ENCODE measurements at regions not wholly inside any gene's neighbourhood (a gene's known extent, or its start where the extent isn't known, plus 50 kb on each side); places are given as distances from the start of the nearest gene placed in this dataset.
A peak's percentile ranks its signal among the peaks of the same experiment; 100 is the strongest.

DNA sequence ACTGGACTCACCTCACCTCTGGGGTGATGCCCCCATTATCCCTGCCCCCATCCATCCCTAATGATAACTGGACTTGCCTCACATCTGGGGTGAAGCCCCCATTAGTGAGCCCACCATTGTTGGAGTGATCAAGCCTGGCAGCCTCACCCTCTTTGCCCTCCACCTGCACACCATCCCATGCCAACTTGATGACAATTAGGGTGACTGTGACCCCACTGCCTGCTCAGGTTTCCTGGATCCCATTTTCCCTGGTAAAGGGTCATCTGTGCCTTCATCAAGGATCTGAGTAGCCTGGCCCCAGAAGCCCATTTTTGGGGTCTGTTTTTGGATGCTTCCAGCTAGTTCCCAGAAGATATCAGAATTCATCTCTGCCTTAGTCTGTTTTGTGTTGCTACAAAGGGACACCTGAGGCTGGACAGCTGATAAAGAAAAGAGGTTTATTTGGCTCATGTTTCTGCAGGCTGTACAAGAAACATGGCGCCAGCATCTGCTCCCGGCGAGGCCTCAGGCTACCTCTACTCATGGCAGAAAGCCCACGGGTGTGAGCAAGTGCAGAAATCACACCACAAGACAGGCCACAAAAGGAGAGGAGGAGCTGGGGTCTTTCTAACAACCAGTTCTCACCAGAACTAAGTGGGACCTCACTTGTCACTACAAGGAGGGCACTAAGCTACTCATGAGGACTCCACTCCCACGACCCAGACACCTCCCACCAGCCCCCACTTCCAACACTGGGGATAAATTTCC, 196.4 kb upstream of the TWIST2 start:
- no peak for DNase-seq
- Histone ChIP-seq H3K27ac (ENCODE audit: low read length) (no peak overlapping the region), H3K9me2 (replicated peaks; ENCODE audit: insufficient read depth, low read length) (no peaks in the 10 kb centered on the region), H2AFZ (ENCODE audit: low read length) (no peak overlapping the region), H3K4me3 (ENCODE audit: low read length) (no peak overlapping the region), H4K20me1 (ENCODE audit: insufficient read depth, low read depth, low read length) (no peaks in the 10 kb centered on the region), H3K27me3 (ENCODE audit: low read length) (no peaks in the 10 kb centered on the region), H3K4me2 (ENCODE audit: low read depth, low read length, poor library complexity, severe bottlenecking) (no peak overlapping the region), H3K4me1 (ENCODE audit: low read length) (peaks cover 13% of the 10 kb centered on the region), H3K9ac (ENCODE audit: low read length) (no peak overlapping the region), H3K9me3 (ENCODE audit: low read length) (no peaks in the 10 kb centered on the region), H3K36me3 (ENCODE audit: insufficient read depth, low read length) (no peaks in the 10 kb centered on the region), H3K79me2 (ENCODE audit: low read length) (no peaks in the 10 kb centered on the region)

DNA sequence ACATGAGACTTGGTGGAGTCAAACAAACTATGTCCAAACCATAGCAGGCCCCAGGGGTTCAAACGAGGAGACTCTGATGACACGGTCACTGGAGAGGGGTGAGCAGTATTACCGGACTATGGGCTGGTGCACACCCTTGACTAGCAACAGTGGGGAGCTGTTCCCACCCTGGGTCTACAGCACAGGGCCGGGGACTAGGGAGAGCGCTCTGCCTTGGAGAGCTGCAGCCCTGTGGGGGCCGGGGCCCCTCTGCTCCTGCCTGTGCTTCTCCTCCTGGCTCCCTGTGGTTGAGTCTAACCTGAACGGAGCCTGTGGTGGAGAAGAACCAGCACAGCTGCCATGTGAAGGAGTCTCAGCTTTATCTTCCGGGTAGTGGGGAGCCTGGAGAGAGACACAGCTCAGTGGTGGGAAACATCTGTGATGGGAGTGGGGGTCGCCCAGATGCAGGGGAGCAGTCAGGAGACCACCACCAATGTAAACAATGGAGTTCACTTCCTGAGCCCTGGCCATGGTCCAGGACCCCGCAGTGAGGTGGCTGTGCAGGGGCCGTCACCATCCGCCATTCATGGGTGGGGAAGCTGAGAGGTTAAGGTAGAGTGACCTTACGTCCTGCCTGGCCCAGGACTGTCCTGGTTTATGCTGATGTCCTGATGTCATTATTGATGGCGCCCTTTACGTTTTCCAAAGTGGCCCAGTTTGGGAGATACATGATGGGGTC, 195.7 kb upstream of the TWIST2 start:
- no peaks in the 10 kb centered on the region for H3K27me3 ChIP-seq (ENCODE audit: low read length)
- H3K36me3 ChIP-seq (ENCODE audit: insufficient read depth, low read length): no peaks in the 10 kb centered on the region
- no peak overlapping the region for H3K4me3 ChIP-seq (ENCODE audit: low read length)
- no peaks in the 10 kb centered on the region for H3K9me2 ChIP-seq (replicated peaks; ENCODE audit: insufficient read depth, low read length)
- H3K9me3 ChIP-seq (ENCODE audit: low read length): no peaks in the 10 kb centered on the region
- no peak overlapping the region for H3K4me2 ChIP-seq (ENCODE audit: low read depth, low read length, poor library complexity, severe bottlenecking)
- DNase-seq: no peak
- H3K4me1 ChIP-seq (ENCODE audit: low read length): peaks cover 13% of the 10 kb centered on the region
- no peak overlapping the region for H3K27ac ChIP-seq (ENCODE audit: low read length)
- no peaks in the 10 kb centered on the region for H4K20me1 ChIP-seq (ENCODE audit: insufficient read depth, low read depth, low read length)
- H3K79me2 ChIP-seq (ENCODE audit: low read length): no peaks in the 10 kb centered on the region
- no peak overlapping the region for H2AFZ ChIP-seq (ENCODE audit: low read length)
- no peak overlapping the region for H3K9ac ChIP-seq (ENCODE audit: low read length)

DNA sequence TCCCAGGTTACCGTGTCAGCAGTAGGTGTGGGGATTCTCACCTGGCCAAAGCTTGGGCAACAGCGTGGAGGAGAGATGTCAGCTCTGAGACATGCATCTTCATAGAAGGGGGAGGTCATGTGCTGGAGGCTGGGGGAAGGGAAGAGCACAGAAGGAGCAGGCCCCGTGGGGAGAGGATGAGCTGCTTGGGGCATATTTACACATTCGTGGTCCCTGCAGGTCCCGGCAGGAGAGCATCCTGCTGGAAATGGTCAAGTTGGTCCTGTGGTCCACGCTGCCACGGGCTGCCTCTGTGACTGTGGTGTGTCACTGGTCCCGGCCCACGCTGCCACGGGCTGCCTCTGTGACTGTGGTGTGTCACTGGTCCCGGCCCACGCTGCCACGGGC, 195.1 kb upstream of the TWIST2 start:
- Histone ChIP-seq H3K4me1 (ENCODE audit: low read length) (peaks cover 13% of the 10 kb centered on the region), H3K9ac (ENCODE audit: low read length) (no peak overlapping the region), H3K36me3 (ENCODE audit: insufficient read depth, low read length) (no peaks in the 10 kb centered on the region), H2AFZ (ENCODE audit: low read length) (no peak overlapping the region), H3K4me3 (ENCODE audit: low read length) (no peak overlapping the region), H3K79me2 (ENCODE audit: low read length) (no peaks in the 10 kb centered on the region), H3K9me2 (replicated peaks; ENCODE audit: insufficient read depth, low read length) (no peaks in the 10 kb centered on the region), H3K4me2 (ENCODE audit: low read depth, low read length, poor library complexity, severe bottlenecking) (no peak overlapping the region), H3K27me3 (ENCODE audit: low read length) (no peaks in the 10 kb centered on the region), H4K20me1 (ENCODE audit: insufficient read depth, low read depth, low read length) (no peaks in the 10 kb centered on the region), H3K9me3 (ENCODE audit: low read length) (no peaks in the 10 kb centered on the region), H3K27ac (ENCODE audit: low read length) (no peak overlapping the region)
- no peak for DNase-seq

DNA sequence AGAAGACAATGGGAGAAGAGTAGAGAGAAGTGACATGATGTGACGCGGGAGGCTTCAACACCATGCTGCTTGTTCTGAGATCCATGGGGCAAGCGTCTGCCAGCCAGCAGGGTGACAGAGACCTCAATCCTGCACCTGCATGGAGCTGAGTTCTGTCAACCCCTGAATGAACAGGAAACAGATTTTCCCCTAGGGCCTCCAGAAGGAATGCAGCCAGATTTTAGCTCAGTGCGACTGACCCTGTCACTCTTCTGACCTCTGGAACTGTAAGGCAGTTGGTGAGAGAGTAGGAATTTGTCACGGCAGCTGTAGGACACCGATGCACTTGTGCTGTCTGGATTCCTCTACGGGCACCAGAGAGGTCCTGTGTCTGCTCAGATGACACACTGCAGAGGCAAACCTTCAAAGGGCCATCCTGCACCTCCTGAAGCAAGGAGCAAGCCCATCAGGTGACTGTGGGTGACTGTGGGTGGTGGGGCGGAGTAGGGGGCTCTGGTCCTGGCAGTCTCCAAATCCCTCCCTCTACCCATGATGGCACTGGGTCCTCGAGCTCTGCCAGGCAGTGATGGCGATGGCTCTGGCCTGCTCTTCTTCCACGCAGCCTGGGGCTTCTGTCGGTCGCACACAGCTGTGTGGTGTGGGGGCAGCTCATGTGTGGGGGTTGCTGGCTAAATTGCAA, 194.3 kb upstream of the TWIST2 start:
- DNase-seq: no peak
- Histone ChIP-seq H3K9me2 (replicated peaks; ENCODE audit: insufficient read depth, low read length) (no peaks in the 10 kb centered on the region), H3K79me2 (ENCODE audit: low read length) (no peaks in the 10 kb centered on the region), H3K4me2 (ENCODE audit: low read depth, low read length, poor library complexity, severe bottlenecking) (no peak overlapping the region), H3K36me3 (ENCODE audit: insufficient read depth, low read length) (no peaks in the 10 kb centered on the region), H3K4me3 (ENCODE audit: low read length) (no peak overlapping the region), H3K4me1 (ENCODE audit: low read length) (peaks cover 13% of the 10 kb centered on the region), H2AFZ (ENCODE audit: low read length) (no peak overlapping the region), H3K27me3 (ENCODE audit: low read length) (no peaks in the 10 kb centered on the region), H3K27ac (ENCODE audit: low read length) (no peak overlapping the region), H3K9me3 (ENCODE audit: low read length) (no peaks in the 10 kb centered on the region), H3K9ac (ENCODE audit: low read length) (no peak overlapping the region), H4K20me1 (ENCODE audit: insufficient read depth, low read depth, low read length) (no peaks in the 10 kb centered on the region)

DNA sequence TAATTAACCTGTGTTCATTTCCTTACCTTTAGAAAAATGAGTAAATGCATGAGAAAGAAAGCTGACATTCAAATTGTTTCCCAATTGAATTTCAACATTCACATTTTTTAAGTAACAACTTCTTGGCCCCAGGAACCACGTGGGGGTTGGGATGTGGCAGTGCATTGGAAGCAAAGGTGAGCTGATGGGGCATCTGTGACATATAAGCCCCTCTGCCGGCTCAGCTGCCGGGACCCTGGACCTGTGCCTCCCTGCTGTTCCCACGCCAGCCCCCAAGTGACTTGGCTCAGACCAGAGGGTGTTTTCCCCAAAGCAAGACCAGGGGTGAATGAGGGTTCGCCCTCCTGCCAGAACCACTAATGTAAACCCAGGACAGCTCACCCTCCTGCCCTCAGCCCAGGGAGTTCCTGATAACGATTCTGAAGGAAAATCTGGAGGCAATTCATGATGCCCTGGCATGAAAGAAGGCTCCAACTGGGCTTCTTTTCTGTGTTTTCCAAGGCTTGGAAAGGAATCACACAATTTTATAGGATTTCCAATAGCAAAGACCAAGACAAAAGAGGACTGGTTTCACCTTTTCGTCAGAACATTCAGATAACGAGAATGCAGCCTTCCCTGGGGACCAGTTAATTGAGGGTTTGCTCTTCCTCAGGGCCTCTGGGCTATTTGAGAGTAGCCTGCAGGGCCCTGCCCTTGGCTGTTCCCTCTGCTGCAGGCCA, 193.2 kb upstream of the TWIST2 start:
- Histone ChIP-seq H3K36me3 (ENCODE audit: insufficient read depth, low read length) (no peaks in the 10 kb centered on the region), H3K4me3 (ENCODE audit: low read length) (no peak overlapping the region), H3K9me2 (replicated peaks; ENCODE audit: insufficient read depth, low read length) (no peaks in the 10 kb centered on the region), H3K79me2 (ENCODE audit: low read length) (no peaks in the 10 kb centered on the region), H3K27me3 (ENCODE audit: low read length) (no peaks in the 10 kb centered on the region), H3K4me2 (ENCODE audit: low read depth, low read length, poor library complexity, severe bottlenecking) (peak overlapping the region; percentile 29), H4K20me1 (ENCODE audit: insufficient read depth, low read depth, low read length) (no peaks in the 10 kb centered on the region), H3K9ac (ENCODE audit: low read length) (no peak overlapping the region), H3K9me3 (ENCODE audit: low read length) (no peaks in the 10 kb centered on the region), H3K4me1 (ENCODE audit: low read length) (peaks cover 13% of the 10 kb centered on the region), H2AFZ (ENCODE audit: low read length) (no peak overlapping the region), H3K27ac (ENCODE audit: low read length) (no peak overlapping the region)
- no peak for DNase-seq

DNA sequence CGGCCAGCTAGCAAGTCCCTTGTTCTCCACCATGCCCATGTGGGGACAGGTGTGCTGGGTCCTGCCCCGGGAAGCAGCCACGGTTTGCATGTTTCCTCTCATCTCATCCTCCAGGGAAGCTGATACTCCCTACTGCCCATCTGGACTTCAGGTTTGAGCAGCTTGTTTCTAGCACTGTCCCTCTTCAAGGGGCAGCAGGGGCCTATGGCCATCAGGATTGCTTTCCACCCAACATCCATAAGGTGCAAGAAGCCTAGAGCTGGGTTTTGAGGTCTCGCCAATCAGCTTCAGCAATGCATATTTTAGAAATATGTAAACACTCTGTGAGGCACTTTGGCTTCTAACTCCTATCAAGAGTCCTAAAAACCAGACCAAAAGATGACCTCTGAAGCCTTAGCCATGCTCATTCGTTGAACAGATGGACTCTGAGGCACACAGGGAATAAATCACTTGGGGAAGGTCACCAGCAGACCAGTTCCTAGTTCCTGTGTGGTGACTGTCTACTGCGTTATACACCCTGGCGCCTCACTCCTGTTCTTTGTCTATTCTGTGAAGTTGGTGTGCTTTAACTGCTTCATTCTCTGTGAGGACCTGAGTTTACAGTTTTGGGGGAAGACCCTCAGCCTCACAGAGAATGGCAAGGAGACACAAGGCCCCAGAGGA, 192.6 kb upstream of the TWIST2 start:
- peaks cover 13% of the 10 kb centered on the region for H3K4me1 ChIP-seq (ENCODE audit: low read length)
- H3K9me3 ChIP-seq (ENCODE audit: low read length): no peaks in the 10 kb centered on the region
- no peaks in the 10 kb centered on the region for H3K36me3 ChIP-seq (ENCODE audit: insufficient read depth, low read length)
- no peaks in the 10 kb centered on the region for H3K9me2 ChIP-seq (replicated peaks; ENCODE audit: insufficient read depth, low read length)
- no peaks in the 10 kb centered on the region for H3K27me3 ChIP-seq (ENCODE audit: low read length)
- no peak overlapping the region for H3K27ac ChIP-seq (ENCODE audit: low read length)
- H3K79me2 ChIP-seq (ENCODE audit: low read length): no peaks in the 10 kb centered on the region
- DNase-seq: no peak
- H3K4me3 ChIP-seq (ENCODE audit: low read length): no peak overlapping the region
- H3K4me2 ChIP-seq (ENCODE audit: low read depth, low read length, poor library complexity, severe bottlenecking): no peak overlapping the region
- no peak overlapping the region for H3K9ac ChIP-seq (ENCODE audit: low read length)
- H4K20me1 ChIP-seq (ENCODE audit: insufficient read depth, low read depth, low read length): no peaks in the 10 kb centered on the region
- no peak overlapping the region for H2AFZ ChIP-seq (ENCODE audit: low read length)

DNA sequence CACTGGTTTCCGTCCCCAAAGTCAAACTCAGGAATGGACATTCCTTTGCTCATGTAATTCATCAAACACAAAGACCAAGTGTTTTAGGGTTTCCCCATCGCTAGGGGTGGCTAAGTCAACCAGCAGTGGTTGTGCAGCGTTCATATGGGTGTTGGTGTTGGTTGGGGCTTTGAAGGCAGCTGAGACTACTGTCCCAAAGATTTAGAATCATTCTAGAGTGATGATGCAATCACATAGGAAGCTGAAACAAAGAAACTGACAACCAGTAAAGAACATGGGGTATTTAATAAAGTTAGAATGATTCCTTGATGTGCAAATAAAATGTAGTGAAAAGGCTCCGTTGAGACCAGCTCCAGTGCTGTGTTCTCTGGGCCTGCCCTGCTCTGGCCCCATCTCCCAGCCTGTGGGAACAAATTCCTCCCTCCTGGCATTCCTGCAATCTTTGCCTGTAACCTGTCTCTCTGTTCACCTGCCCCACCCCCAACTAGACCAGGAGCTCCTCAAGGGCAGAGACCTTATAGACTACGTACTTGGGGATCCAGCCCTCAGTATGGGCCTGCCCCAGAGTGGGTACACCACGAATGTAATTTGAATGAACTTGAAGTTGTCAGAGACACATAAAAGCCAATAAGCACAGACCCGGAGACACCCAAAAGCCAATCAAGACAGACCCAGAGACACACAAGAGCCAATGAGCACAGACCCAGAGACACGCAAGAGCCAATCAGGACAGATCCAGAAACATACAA, 191.7 kb upstream of the TWIST2 start:
- DNase-seq: no peak
- H2AFZ ChIP-seq (ENCODE audit: low read length): no peak overlapping the region
- no peak overlapping the region for H3K4me3 ChIP-seq (ENCODE audit: low read length)
- H3K4me2 ChIP-seq (ENCODE audit: low read depth, low read length, poor library complexity, severe bottlenecking): no peak overlapping the region
- no peaks in the 10 kb centered on the region for H3K36me3 ChIP-seq (ENCODE audit: insufficient read depth, low read length)
- H3K27ac ChIP-seq (ENCODE audit: low read length): no peak overlapping the region
- no peak overlapping the region for H3K9ac ChIP-seq (ENCODE audit: low read length)
- no peaks in the 10 kb centered on the region for H3K27me3 ChIP-seq (ENCODE audit: low read length)
- no peaks in the 10 kb centered on the region for H4K20me1 ChIP-seq (ENCODE audit: insufficient read depth, low read depth, low read length)
- no peaks in the 10 kb centered on the region for H3K79me2 ChIP-seq (ENCODE audit: low read length)
- no peaks in the 10 kb centered on the region for H3K9me2 ChIP-seq (replicated peaks; ENCODE audit: insufficient read depth, low read length)
- peaks cover 13% of the 10 kb centered on the region for H3K4me1 ChIP-seq (ENCODE audit: low read length)
- peaks cover 1% of the 10 kb centered on the region; the same call in 1 of the 2 replicates for H3K9me3 ChIP-seq (ENCODE audit: low read length)

All from Karpas-422 (cell line).